C4-2B (cell line): ENCODE measurements at regions not wholly inside any gene's neighbourhood (a gene's known extent, or its start where the extent isn't known, plus 50 kb on each side); places are given as distances from the start of the nearest gene placed in this dataset.

Experiments used
- H3K27ac ChIP-seq: fragments of 450-650 bp; 2 replicates; pipeline ENCODE4 v1.5.1; 2017
- CTCF ChIP-seq: fragments of 450-650 bp; conservative IDR thresholded peaks from 2 replicates; pipeline ENCODE4 v1.5.1; 2017; ENCODE audit warnings: mild to moderate bottlenecking
- ZFX ChIP-seq: fragments of 450-650 bp; IDR thresholded peaks from 2 replicates; pipeline ENCODE4 v1.6.1; 2017

GRCh38 chr4:22202975-22203710, 254.6 kb upstream of the KCNIP4 start:
- TF ChIP-seq ZFX (no peak), CTCF (no peak)
- no peak overlapping the region for H3K27ac ChIP-seq

- TF ChIP-seq ZFX (no peak), CTCF (no peak)
- no peak overlapping the region for H3K27ac ChIP-seq
These were observed 253.8 kb upstream of the KCNIP4 start for GRCh38 chr4:22202246-22202974.

GRCh38 chr4:22201256-22201655, 252.7 kb upstream of the KCNIP4 start:
- TF ChIP-seq ZFX (no peak), CTCF (no peak)
- no peak overlapping the region for H3K27ac ChIP-seq

GRCh38 chr4:22196551-22196950, 248.0 kb upstream of the KCNIP4 start:
- no peak for TF ChIP-seq CTCF
- H3K27ac ChIP-seq, result no peak overlapping the region

GRCh38 chr4:22192084-22192511, 243.5 kb upstream of the KCNIP4 start:
- no peak overlapping the region for H3K27ac ChIP-seq
- no peak for TF ChIP-seq ZFX
- no peak for TF ChIP-seq CTCF

GRCh38 chr4:22191565-22191964, 243.0 kb upstream of the KCNIP4 start:
- no peak overlapping the region for H3K27ac ChIP-seq
- TF ChIP-seq CTCF (no peak), ZFX (no peak)

GRCh38 chr4:22190855-22191254, 242.3 kb upstream of the KCNIP4 start:
- TF ChIP-seq CTCF (no peak), ZFX (no peak)
- H3K27ac ChIP-seq, result no peak overlapping the region
